Neural cell (in vitro differentiated cells): ENCODE measurements at regions not wholly inside any gene's neighbourhood (a gene's known extent, or its start where the extent isn't known, plus 50 kb on each side); places are given as distances from the start of the nearest gene placed in this dataset.
"Not testable (repeated sequence)": the region's sequence is repeated elsewhere in the genome, so short reads cannot be mapped to it uniquely, and the experiment has no call there.

Experiments
- H2AFZ ChIP-seq: fragments of 200-600, 300-800 bp; sonication (generic), shearing (Covaris generic); 2 replicates; pipeline ENCODE4 v1.6.0; 2014; ENCODE audit warnings: low read depth, mild to moderate bottlenecking, antibody characterized with exemption, low read length, moderate library complexity
- H3F3A ChIP-seq: fragments of 200-600 bp; shearing (Covaris generic); 2 replicates; pipeline ENCODE4 v1.6.1; 2016; ENCODE audit warnings: mild to moderate bottlenecking, moderate library complexity, mixed read lengths, antibody characterized with exemption, low read length; ENCODE audit not compliant: insufficient read depth, poor library complexity, severe bottlenecking
- H3K27ac ChIP-seq: fragments of 200-600, 300-800 bp; sonication (generic), shearing (Covaris generic); 2 replicates; pipeline ENCODE4 v1.5.1; 2014; ENCODE audit warnings: mild to moderate bottlenecking, low read length, moderate library complexity
- H3K27me3 ChIP-seq: fragments of 300-800, 200-600 bp; sonication (generic), shearing (Covaris generic); 2 replicates; pipeline ENCODE4 v1.6.0; 2014; ENCODE audit warnings: mild to moderate bottlenecking, low read depth, low read length, moderate library complexity; ENCODE audit not compliant: insufficient read depth
- H3K36me3 ChIP-seq: fragments of 300-800, 200-600 bp; sonication (generic), shearing (Covaris generic); 2 replicates; pipeline ENCODE4 v1.5.1; 2014; ENCODE audit warnings: mild to moderate bottlenecking, antibody characterized with exemption, low read length, moderate library complexity; ENCODE audit not compliant: insufficient read depth
- H3K4me2 ChIP-seq: fragments of 300-800, 200-600 bp; sonication (generic), shearing (Covaris generic); 2 replicates; pipeline ENCODE4 v1.6.0; 2014; ENCODE audit warnings: mild to moderate bottlenecking, low read length
- H3K4me3 ChIP-seq: fragments of 300-800, 200-600 bp; sonication (generic), shearing (Covaris generic); 2 replicates; pipeline ENCODE4 v1.5.1; 2014; ENCODE audit warnings: mild to moderate bottlenecking, low read length, moderate library complexity
- H3K79me2 ChIP-seq: fragments of 200-600 bp; shearing (Covaris generic); replicated peaks from 2 replicates; pipeline ENCODE4 v1.6.0; 2014; ENCODE audit warnings: mild to moderate bottlenecking, low read length, moderate library complexity; ENCODE audit not compliant: insufficient read depth
- H3K9ac ChIP-seq: fragments of 300-800, 200-600 bp; sonication (generic), shearing (Covaris generic); 2 replicates; pipeline ENCODE4 v1.6.1; 2016; ENCODE audit warnings: mild to moderate bottlenecking, low read length, mixed read lengths
- H3K9me2 ChIP-seq: fragments of 200-600 bp; shearing (Covaris generic); 2 replicates; pipeline ENCODE4 v1.6.1; 2016; ENCODE audit warnings: mild to moderate bottlenecking, low read length, mixed read lengths; ENCODE audit not compliant: insufficient read depth
- H3K9me3 ChIP-seq: fragments of 200-600, 300-800 bp; sonication (generic), shearing (Covaris generic); 2 replicates; pipeline ENCODE4 v1.6.1; 2016; ENCODE audit warnings: mild to moderate bottlenecking, mixed run types, low read length, moderate library complexity, mixed read lengths
- H4K20me1 ChIP-seq: fragments of 200-600 bp; shearing (Covaris generic); 2 replicates; pipeline ENCODE4 v1.6.1; 2016; ENCODE audit warnings: mild to moderate bottlenecking, mixed run types; ENCODE audit not compliant: insufficient read depth
- EP300 ChIP-seq: fragments of 450-650 bp; conservative IDR thresholded peaks from 2 replicates; pipeline ENCODE4 v1.6.1; 2014; ENCODE audit warnings: antibody characterized with exemption, mild to moderate bottlenecking, moderate library complexity; ENCODE audit not compliant: poor library complexity, severe bottlenecking
- EZH2 ChIP-seq: fragments of 200-600, 300-800 bp; shearing (Covaris generic), sonication (generic); IDR thresholded peaks from 2 replicates; pipeline ENCODE4 v1.6.1; 2014; ENCODE audit warnings: antibody characterized with exemption, low read length, borderline replicate concordance, mild to moderate bottlenecking; ENCODE audit not compliant: insufficient read depth, poor library complexity, severe bottlenecking
- MXI1 ChIP-seq: fragments of 450-650 bp; conservative IDR thresholded peaks from 2 replicates; pipeline ENCODE4 v1.6.1; 2014; ENCODE audit warnings: antibody characterized with exemption, mild to moderate bottlenecking; ENCODE audit not compliant: poor library complexity, severe bottlenecking
- POLR2AphosphoS5 ChIP-seq: IDR thresholded peaks from 2 replicates; pipeline ENCODE4 v1.6.1; 2012
- RAD21 ChIP-seq: fragments of 450-650 bp; conservative IDR thresholded peaks from 2 replicates; pipeline ENCODE4 v1.6.1; 2014; ENCODE audit warnings: antibody characterized with exemption, mild to moderate bottlenecking, moderate library complexity
- SMC3 ChIP-seq: fragments of 450-650 bp; conservative IDR thresholded peaks from 2 replicates; pipeline ENCODE4 v1.6.1; 2014; ENCODE audit warnings: antibody characterized with exemption, mild to moderate bottlenecking, moderate library complexity; ENCODE audit not compliant: poor library complexity
- TAF1 ChIP-seq: IDR thresholded peaks from 2 replicates; pipeline ENCODE4 v1.6.1; 2012; ENCODE audit warnings: low read depth
- TF ChIP-seq, protein P1 (sequence below): fragments of 450-650 bp; IDR thresholded peaks from 2 replicates; pipeline ENCODE4 v1.5.1; 2014; ENCODE audit warnings: antibody characterized with exemption, mild to moderate bottlenecking, moderate library complexity; ENCODE audit not compliant: poor library complexity, severe bottlenecking
- TF ChIP-seq, protein P2 (sequence below): IDR thresholded peaks from 2 replicates; pipeline ENCODE4 v1.6.1; 2012; ENCODE audit warnings: borderline replicate concordance

- no peak for TF ChIP-seq SMC3
- TF ChIP-seq TAF1 = no peak
- TF ChIP-seq RAD21 = no peak
- no peak for TF ChIP-seq POLR2AphosphoS5
- TF ChIP-seq, protein P1, sequence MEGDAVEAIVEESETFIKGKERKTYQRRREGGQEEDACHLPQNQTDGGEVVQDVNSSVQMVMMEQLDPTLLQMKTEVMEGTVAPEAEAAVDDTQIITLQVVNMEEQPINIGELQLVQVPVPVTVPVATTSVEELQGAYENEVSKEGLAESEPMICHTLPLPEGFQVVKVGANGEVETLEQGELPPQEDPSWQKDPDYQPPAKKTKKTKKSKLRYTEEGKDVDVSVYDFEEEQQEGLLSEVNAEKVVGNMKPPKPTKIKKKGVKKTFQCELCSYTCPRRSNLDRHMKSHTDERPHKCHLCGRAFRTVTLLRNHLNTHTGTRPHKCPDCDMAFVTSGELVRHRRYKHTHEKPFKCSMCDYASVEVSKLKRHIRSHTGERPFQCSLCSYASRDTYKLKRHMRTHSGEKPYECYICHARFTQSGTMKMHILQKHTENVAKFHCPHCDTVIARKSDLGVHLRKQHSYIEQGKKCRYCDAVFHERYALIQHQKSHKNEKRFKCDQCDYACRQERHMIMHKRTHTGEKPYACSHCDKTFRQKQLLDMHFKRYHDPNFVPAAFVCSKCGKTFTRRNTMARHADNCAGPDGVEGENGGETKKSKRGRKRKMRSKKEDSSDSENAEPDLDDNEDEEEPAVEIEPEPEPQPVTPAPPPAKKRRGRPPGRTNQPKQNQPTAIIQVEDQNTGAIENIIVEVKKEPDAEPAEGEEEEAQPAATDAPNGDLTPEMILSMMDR = no peak
- no peak for TF ChIP-seq EZH2
- TF ChIP-seq MXI1 = no peak
- TF ChIP-seq, protein P2, sequence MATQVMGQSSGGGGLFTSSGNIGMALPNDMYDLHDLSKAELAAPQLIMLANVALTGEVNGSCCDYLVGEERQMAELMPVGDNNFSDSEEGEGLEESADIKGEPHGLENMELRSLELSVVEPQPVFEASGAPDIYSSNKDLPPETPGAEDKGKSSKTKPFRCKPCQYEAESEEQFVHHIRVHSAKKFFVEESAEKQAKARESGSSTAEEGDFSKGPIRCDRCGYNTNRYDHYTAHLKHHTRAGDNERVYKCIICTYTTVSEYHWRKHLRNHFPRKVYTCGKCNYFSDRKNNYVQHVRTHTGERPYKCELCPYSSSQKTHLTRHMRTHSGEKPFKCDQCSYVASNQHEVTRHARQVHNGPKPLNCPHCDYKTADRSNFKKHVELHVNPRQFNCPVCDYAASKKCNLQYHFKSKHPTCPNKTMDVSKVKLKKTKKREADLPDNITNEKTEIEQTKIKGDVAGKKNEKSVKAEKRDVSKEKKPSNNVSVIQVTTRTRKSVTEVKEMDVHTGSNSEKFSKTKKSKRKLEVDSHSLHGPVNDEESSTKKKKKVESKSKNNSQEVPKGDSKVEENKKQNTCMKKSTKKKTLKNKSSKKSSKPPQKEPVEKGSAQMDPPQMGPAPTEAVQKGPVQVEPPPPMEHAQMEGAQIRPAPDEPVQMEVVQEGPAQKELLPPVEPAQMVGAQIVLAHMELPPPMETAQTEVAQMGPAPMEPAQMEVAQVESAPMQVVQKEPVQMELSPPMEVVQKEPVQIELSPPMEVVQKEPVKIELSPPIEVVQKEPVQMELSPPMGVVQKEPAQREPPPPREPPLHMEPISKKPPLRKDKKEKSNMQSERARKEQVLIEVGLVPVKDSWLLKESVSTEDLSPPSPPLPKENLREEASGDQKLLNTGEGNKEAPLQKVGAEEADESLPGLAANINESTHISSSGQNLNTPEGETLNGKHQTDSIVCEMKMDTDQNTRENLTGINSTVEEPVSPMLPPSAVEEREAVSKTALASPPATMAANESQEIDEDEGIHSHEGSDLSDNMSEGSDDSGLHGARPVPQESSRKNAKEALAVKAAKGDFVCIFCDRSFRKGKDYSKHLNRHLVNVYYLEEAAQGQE = no peak
- TF ChIP-seq EP300 = no peak
- no peak overlapping the region for H3K4me3 ChIP-seq
- no peak overlapping the region for H3K4me2 ChIP-seq
- no peak overlapping the region for H2AFZ ChIP-seq
- H3K36me3 ChIP-seq = no peaks in the 10 kb centered on the region
- H3K27ac ChIP-seq = no peak overlapping the region
- no peaks in the 10 kb centered on the region for H4K20me1 ChIP-seq
- no peaks in the 10 kb centered on the region for H3K9me3 ChIP-seq
- H3K79me2 ChIP-seq = no peaks in the 10 kb centered on the region
- H3K27me3 ChIP-seq = peaks cover 23% of the 10 kb centered on the region
- H3F3A ChIP-seq = no peaks in the 10 kb centered on the region
- no peak overlapping the region for H3K9ac ChIP-seq
- H3K9me2 ChIP-seq = no peaks in the 10 kb centered on the region
These were observed 104.3 kb upstream of the SIMC1 start for GRCh38 chr5:176133877-176134276.

DNA sequence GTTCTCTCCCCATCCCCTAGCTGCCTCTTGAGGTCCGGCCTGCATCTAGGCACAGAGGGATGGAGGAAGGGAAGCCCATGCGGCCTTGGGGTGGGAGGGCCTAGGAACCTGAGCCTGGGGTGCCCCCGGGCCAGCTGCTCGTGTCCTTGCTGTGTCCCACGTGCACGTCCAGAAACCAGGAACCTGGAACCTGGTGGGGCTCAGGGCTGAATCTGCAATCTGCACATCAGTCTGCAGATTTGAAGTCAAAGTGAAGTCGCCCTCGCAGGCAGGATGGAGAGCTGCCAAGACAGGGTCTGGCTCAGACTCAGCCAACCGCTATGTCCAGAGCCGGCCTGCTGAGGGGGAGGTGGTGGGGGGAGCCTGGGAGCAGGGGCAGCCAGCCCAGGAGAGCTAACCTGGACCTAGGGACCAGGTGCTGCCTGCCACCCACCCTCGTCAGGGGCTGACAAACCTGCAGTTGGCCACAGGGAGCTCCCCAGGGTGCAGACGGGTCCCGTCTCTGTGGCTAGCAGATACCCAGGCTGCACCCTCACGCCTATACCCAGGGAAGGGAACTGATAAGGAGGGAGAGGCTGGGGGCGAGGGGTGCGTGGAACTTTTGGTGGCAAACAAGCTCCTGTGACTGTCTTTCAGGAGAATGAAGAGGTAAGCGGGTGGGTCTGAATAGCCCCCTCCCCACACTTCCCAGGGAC lies 103.5 kb upstream of the SIMC1 start:
- Histone ChIP-seq H3K9me3 (no peaks in the 10 kb centered on the region), H3K27me3 (peaks cover 23% of the 10 kb centered on the region), H3K4me3 (no peak overlapping the region), H3K79me2 (no peaks in the 10 kb centered on the region), H3K27ac (no peak overlapping the region), H3K4me2 (no peak overlapping the region), H4K20me1 (no peaks in the 10 kb centered on the region), H3K9me2 (no peaks in the 10 kb centered on the region), H3K36me3 (no peaks in the 10 kb centered on the region), H2AFZ (no peak overlapping the region), H3F3A (no peaks in the 10 kb centered on the region), H3K9ac (no peak overlapping the region)
- no peak for TF ChIP-seq MXI1
- TF ChIP-seq POLR2AphosphoS5 = no peak
- no peak for TF ChIP-seq SMC3
- no peak for TF ChIP-seq EP300
- TF ChIP-seq TAF1 = no peak
- TF ChIP-seq, protein P2 = no peak
- no peak for TF ChIP-seq EZH2
- TF ChIP-seq, protein P1 = no peak
- no peak for TF ChIP-seq RAD21

DNA sequence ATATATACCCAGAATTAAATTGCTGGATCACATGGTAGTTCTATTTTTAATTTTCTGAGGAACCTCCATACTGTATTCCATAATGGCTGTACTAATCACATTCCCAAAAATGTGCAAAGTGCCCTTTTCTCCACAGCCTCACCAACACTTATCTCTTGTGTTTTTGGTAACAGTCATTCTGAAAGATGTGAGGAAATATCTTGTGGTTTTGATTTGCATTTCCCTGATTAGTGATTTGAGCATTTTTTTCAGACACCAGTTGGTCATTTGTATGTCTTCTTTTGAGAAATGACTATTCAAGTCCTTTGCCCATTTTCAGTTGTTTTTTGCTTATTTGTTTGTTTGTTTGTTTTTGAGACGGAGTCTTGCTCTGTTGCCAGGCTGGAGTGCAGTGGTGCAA lies 98.1 kb upstream of the SIMC1 start:
- not testable (repeated sequence) for H3K4me3 ChIP-seq, H3K9me3 ChIP-seq, H3K79me2 ChIP-seq, H3K36me3 ChIP-seq, H2AFZ ChIP-seq, H3K9me2 ChIP-seq, H3K27me3 ChIP-seq, H3K9ac ChIP-seq, H3K4me2 ChIP-seq, H3F3A ChIP-seq, H3K27ac ChIP-seq, H4K20me1 ChIP-seq
